Loucy (cell line): ENCODE measurements at regions not wholly inside any gene's neighbourhood (a gene's known extent, or its start where the extent isn't known, plus 50 kb on each side); places are given as distances from the start of the nearest gene placed in this dataset.

Source experiments
- EZH2phosphoT487 ChIP-seq: fragments of 200-600 bp; IDR thresholded peaks from 2 replicates; pipeline ENCODE4 v1.6.1; 2018; ENCODE audit warnings: antibody characterized with exemption, mild to moderate bottlenecking, moderate library complexity, borderline replicate concordance
- TF ChIP-seq, protein P1 (sequence below): fragments of 200-600 bp; sonication (generic); conservative IDR thresholded peaks from 2 replicates; pipeline ENCODE4 v1.5.1; 2014; ENCODE audit warnings: mild to moderate bottlenecking, antibody characterized with exemption, low read length

DNA sequence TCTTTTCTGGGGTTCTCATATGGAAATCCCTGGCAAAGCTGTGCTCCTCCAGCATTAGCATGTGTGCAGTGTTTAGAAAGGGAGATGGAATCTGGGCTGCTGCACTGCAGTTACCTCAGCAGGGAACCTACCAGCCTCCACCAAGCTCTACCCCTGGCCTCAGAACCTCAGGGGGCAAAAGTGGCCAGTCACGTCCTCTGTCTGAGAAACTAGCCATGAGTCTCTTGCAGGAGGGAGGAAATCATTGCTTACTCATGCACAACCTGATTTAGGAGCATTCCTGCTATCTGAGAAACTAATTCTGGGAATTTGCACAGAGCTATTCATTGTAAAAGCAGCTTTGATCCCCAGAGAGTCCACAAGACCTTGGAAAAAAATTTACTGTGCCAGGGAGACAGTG lies 80.6 kb upstream of the IPO9 start:
- TF ChIP-seq, protein P1, sequence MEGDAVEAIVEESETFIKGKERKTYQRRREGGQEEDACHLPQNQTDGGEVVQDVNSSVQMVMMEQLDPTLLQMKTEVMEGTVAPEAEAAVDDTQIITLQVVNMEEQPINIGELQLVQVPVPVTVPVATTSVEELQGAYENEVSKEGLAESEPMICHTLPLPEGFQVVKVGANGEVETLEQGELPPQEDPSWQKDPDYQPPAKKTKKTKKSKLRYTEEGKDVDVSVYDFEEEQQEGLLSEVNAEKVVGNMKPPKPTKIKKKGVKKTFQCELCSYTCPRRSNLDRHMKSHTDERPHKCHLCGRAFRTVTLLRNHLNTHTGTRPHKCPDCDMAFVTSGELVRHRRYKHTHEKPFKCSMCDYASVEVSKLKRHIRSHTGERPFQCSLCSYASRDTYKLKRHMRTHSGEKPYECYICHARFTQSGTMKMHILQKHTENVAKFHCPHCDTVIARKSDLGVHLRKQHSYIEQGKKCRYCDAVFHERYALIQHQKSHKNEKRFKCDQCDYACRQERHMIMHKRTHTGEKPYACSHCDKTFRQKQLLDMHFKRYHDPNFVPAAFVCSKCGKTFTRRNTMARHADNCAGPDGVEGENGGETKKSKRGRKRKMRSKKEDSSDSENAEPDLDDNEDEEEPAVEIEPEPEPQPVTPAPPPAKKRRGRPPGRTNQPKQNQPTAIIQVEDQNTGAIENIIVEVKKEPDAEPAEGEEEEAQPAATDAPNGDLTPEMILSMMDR: no peak
- no peak for TF ChIP-seq EZH2phosphoT487
